EL (cell line): ENCODE measurements at regions not wholly inside any gene's neighbourhood (a gene's known extent, or its start where the extent isn't known, plus 50 kb on each side); places are given as distances from the start of the nearest gene placed in this dataset.
A peak's percentile ranks its signal among the peaks of the same experiment; 100 is the strongest.
"Not testable (repeated sequence)": the region's sequence is repeated elsewhere in the genome, so short reads cannot be mapped to it uniquely, and the experiment has no call there.

Experiments
- DNase-seq: peaks from one replicate; pipeline ENCODE4 v3.0.0-alpha.2; 2016

DNA sequence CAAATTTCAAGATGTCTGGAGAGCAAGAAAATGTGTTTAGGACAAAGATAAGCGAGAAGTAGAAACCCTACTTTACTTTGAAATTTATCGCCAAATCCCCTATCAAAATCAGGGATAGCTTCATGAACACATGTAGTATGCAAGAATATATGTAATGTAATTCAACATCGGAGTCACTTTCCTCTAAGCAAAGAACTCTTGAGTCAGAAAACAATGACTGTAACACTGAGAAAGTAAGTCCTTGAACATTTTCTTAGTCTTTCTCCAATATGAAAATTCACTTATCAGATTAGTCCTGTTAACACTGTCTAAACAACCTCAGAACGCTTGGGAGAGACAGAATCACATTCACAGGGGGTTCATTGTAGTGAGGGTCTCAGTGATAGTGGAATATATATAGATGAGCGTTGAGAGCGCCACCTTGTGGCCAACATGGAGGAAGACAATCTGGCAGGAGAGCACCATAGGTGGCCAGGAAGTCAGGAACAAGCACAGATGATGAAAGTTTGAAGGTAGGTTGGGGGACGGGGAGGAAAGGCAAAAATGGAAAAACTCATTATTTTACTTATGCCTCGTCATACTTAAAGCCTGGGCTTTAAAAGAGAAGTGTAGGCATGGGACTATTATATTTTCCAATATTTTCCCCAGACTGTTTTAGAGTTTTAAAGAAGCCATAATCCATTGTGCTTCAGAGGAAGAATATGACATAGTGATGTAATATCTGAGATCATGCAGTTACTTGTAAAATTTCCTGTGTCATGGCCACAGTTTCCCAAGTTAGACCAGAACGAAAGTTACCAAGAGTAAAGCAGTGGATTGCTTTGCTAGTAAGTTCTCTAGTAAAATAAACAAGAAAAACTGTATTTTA, 115.5 kb upstream of the GNAI1 start:
- DNase-seq, result peak; percentile 68

DNA sequence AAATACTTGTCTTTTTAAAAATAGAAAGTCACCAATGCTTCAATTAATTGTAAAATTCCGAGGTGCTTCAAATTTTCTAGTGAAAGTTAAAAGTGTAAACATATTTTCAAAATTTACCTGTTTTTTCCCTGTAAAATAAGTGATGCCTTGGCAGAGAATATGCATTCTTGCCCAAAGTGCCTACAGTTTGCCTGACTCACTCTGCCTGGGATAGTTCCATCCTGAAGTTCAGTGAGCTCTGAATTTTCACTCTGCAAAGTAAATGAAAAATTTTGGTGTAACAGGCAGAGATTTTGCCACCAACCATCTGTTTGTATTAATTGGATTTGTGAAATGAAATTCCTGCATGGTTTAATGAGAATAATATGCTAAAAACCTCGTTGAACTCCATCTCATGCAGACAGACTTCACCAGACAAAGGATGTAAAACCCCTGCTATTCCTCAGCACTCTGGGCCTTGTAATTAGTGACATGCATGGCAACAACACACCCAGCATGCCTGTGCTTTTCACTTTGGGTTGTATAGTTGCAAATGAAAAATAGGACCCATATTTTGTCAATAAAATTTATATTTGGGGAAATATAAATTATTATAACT, 117.4 kb upstream of the GNAI1 start:
- peak; percentile 8 for DNase-seq

DNA sequence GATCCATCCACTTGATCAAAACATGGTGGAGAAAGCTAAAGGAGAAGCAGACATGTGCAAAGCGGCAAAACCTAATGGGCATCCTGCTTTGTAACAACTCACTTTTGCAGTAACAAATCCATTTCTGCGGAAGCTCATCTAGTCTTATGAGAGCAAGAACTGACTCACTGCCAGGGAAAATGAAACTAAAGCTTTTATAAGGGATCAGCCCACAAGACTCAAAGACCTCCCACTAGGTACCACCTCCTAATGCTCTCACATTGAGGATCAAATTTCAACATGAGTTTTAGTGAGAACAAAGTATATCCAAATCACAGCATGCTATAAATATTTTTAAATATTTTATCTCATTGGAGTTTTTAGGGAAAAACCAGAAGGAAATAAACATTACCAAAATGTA, 120.1 kb upstream of the GNAI1 start:
- DNase-seq, result peak; percentile 72

DNA sequence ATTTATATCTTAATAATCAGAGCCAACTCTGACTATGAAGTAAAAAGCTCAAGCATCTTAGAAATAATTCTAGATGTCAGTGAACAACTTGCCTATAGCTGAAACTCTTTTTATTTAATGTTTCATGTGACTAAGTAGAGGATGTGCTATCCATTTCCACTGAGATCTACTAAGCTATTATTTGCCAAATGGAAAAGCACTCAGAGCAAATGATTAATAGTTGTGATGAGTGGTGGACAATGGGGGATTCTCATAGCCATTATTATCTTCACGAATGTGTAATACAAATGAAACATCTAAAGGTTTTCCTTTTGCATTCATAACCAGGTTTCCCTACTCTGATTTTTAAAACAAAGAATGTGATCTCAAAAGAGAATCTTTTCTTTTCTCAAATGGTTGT, 126.6 kb upstream of the GNAI1 start:
- no peak for DNase-seq

DNA sequence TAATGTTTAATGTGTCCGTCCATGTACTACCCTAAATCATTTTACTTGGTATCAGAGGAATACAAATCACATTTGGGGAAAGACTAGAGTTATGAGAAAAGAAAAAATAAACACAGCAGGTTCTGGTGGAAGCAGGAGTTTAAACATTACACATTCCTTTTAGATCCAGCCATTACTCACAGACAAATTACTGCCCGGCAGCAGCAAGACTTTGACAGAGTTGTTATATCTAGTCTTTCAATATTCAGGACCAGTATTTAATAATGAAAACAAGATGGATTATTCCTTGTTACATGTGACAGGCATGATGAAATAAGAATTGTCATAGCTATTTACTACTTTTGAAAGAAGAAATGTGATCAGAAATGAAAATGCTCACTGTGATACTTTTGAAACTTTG, 131.8 kb upstream of the GNAI1 start:
- DNase-seq, result peak; percentile 24

DNA sequence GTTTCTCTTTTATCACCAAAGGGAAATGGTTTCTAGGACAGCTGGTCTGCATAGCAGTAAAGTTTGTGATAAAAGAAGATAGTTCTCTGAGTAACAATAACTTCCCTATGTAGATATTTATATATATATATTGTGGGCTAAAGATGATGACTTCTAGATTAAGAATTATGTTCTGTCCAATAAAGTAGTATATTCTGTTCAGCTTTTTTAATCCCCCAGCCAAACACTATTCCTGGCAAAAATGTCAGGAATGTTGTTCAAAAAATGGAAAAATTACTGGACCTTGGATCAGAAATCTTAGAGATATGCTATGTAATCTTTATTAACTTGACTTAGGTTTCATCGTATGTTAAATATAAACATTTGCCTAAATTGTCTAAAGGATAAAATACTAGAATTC, 136.3 kb upstream of the GNAI1 start:
- peak; percentile 25 for DNase-seq

DNA sequence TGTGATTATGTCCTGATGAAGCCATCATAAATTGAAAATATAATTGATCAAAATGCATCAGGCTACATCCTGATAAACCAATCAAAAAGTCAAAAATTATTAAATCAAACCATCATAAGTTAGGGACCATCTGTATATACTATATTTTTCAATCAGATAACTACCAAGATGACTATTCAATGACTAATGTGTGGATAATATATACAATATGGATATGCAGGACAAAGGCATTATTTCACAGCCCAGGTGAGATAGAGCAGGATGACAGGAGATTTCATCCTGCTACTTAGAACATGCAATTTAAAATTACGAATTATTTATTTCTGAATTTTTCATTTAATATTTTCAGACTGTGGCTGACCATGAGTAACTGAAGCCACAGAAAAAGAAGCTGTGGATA, 137.3 kb upstream of the GNAI1 start:
- no peak for DNase-seq

DNA sequence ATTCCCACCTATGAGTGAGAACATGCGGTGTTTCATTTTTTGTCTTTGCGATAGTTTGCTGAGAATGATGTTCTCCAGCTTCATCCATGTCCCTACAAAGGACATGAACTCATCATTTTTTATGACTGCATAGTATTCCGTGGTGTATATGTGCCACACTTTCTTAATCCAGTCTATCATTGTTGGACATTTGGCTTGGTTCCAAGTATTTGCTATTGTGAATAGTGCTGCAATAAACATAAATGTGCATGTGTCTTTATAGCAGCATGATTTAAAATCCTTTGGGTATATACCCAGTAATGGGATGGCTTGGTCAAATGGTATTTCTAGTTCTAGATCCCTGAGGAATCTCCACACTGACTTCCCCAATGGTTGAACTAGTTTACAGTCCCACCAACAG, 138.9 kb upstream of the GNAI1 start:
- not testable (repeated sequence) for DNase-seq

DNA sequence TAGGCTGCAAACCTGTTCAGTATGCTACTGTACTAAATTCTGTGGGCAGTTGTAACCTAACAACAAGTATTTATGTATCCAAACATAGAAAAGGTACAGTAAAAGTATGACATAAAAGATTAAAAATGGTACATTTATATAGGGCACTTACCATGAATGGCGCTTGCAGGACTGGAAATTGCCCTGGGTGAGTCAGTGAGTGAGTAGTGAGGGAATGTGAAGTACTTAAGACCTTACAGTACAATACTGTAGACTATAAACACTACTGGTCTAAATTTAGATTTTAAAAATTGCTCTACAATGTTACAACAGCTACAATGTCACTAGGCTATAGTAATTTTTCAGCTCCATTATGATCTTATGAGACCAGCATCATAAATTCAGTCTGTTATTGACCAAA, 146.0 kb upstream of the GNAI1 start:
- DNase-seq, result peak; percentile 56

DNA sequence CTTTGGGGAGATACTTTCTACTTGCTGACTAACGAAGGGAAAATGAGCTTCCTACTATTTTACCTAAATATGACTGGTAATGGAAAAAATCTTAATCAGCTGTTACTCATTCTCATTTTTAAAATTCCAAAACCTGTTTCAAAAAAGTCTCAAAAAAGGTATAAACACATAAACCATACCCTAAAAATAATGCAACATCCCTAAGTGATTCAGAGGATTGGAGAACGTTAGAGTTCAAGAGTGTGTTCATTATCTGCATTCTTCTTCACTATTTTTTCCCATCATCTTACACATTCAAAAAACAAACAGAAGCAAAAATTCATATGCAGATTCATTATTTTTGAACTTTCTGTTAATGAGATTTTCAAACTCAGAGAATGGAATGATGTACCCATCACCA, 150.4 kb upstream of the GNAI1 start:
- peak; percentile 78 for DNase-seq

DNA sequence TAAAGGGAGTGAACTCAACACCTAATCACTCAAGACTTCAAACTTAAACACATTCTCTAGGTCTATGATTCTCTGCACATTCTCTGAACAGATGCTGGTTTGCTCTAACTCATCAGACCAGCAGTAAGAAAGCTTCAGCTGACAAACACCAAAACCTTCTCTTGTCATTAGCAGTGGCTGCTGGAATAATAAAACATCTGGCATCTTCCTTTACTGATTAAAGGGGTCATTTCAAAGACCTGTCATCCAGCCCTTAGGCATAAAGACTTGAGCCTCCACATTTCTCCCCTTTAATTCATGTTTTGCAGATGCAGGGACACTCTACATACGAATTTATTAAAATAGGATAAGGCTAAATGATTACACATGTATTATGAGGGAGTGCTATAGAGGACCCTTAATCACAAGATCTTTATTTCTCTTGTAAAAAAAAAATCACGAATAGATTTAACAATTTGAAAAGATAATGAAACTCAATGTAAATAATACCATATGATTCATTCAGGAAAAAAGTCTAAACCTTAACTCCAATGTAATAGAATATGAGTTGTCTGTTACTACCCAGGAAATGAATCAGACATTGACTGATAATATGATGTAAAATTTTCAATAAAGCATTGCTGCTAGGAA, 152.4 kb upstream of the GNAI1 start:
- DNase-seq, result peak; percentile 73

DNA sequence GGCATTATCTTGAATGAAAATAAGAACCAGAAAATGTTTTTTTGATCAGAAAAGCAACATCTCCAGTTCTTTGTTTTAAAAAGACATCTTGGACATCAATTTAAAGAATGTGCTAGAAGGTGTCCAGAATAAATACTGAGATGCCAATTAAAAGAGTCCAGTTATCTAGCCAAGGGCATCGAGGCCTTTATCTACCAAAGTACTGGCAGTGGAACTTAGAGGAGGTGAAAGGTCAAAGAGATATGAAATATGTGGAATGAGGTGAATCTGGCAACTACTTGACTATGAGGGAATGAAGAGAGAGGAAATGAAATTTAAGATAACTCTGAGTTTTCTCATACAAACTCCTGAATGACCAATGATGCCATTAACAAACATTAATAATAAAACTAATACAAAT, 154.3 kb upstream of the GNAI1 start:
- DNase-seq, result no peak

DNA sequence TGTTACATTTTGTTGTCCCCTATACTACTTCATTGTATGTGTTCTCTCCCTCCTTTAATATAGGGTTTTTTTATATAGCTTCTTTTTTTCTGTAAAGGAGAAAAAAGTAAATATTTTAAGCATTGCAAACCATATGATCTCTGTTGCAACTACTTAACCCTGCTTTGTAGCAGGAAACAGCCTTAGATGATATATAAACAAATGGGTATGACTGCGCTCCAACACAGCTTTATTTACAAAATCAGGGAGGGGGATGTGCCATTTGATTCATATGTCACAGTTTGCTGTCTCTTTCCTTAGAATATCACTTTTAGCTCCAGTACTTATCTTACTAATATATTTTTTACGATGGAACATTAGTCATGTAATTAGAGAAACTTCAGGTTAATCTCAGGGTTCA, 155.2 kb upstream of the GNAI1 start:
- DNase-seq, result peak; percentile 62

DNA sequence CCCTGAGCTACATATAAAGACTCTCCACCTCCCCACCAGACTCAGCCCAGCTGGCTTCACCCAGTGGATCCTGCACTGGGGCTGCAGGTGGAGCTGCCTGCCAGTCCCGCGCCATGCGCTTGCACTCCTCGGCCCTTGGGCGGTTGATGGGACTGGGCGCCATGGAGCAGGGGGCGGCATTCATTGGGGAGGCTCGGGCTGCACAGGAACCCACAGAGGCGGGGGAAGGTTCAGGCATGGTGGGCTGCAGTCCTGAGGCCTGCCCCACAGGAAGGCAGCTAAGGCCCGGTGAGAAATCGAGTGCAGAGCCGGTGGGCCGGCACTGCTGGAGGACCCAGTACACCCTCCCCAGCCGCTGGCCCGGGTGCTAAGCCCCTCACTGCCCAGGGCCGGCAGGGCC, 157.2 kb upstream of the GNAI1 start:
- no peak for DNase-seq

DNA sequence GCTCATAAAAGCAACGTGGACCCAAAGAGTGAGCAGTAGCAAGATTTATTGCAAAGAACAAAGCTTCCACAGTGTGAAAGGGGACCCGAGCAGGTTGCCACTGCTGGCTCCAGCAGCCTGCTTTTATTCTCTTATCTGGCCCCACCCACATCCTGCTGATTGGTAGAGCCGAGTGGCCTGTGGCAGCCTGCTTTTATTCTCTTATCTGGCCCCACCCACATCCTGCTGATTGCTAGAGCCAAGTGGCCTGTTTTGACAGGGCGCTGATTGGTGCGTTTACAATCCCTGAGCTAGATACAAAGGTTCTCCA, 158.0 kb upstream of the GNAI1 start:
- DNase-seq, result not testable (repeated sequence)

DNA sequence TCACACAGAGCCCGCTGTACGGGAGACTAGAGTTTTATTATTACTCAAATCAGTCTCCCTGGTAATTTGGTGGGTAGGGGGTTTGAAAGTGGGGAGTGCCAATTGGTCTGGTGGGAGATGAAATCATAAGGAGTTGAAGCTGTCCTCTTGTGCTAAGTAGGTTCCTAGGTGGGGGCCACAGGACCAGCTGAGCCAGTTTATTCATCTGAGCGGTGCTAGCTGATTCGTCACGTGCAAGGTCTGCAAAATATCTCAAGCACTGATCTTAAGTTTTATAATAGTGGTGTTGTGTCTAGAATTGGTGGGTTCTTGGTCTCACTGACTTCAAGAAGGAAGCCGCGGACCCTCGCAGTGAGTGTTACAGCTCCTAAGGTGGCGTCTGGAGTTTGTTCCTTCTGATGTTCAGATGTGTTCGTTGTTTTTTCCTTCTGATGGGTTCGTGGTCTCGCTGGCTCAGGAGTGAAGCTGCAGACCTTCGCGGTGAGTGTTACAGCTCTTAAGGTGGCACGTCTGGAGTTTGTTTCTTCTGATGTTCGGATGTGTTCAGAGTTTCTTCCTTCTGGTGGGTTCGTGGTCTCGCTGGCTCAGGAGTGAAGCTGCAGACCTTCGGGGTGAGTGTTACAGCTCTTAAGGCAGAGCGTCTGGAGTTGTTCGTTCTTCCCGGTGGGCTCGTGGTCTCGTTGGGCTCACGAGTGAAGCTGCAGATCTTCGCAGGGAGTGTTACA, 158.5 kb upstream of the GNAI1 start:
- DNase-seq, result not testable (repeated sequence)

DNA sequence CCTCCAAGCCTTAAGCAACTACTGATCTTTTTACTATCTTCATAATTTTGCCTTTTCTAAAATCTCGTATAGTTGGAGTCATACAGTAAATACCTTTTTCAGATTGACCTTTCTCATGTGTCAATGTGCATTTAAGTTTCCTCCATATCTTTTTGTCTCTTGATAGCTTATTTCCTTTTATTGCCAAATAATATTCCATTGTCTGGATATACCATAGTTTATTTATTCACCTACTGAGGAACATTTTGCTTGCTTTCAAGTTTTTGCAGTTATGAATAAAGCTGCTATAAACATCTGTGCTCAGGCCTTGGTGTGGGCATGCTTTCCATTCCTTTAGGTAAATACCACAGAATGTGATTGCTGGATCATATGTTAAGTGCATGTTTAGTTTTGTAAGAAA, 161.2 kb upstream of the GNAI1 start:
- no peak for DNase-seq

DNA sequence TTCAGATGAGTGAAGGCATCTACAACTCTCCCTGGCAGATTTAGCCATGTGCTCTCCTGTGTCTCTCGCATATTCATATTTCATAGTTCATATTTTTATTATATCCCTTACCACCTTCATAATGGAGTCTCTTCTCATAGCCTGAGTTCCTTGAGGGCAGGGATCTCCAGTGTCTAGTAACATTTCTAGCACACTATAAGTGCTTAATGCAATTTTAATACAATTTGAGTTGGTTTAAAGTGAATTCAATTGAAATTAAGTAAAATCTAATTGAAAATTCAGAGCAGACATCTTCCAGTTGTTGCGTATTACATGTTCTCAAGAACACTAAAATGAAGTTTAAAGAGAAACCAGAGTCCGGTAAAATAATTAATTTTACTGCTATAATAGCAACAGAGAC, 163.6 kb upstream of the GNAI1 start:
- no peak for DNase-seq

DNA sequence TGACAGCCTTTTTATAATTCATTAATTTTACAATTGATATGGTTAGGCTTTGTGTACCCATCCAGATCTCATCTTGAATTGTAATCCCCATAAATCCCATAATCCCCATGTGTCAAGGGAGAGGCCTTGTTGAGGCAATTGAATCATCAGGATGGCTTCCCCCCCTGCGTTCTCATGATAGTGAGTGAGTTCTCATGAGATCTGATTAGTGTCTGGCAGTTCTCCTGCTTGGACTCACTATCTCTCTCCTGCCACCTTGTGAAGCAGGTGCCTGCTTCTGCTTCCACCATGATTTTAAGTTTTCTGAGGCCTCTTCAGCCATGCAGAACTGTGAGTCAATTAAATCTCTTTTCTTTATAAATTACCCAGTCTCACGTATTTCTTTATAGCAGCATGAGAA, 165.7 kb upstream of the GNAI1 start:
- DNase-seq, result no peak

DNA sequence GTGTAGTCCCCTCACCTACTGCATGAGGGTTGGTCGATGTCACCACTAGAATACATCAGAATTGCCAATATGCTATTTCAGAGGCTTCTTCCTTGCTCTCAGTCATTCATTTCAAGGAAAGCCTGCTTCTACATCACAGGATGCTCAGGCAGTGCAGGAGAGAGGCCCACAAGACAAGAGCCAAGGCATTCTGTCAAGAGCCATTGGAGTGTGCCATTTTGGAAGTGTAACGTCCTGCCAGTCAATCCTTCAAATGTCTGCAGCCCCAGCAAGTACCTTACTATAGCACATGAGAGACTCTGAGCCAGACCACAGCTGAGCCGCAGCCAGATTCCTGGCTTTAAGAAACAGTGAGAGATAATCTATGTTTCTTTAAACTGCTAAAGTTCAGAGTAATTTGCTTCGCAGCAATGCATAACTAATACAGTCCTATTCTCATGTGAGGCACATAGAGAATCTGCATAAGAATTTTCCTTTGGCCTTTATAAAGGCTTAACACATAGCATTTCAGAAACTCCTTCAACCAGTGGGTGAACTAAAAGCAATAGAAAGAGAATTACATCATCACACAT, 166.5 kb upstream of the GNAI1 start:
- no peak for DNase-seq

DNA sequence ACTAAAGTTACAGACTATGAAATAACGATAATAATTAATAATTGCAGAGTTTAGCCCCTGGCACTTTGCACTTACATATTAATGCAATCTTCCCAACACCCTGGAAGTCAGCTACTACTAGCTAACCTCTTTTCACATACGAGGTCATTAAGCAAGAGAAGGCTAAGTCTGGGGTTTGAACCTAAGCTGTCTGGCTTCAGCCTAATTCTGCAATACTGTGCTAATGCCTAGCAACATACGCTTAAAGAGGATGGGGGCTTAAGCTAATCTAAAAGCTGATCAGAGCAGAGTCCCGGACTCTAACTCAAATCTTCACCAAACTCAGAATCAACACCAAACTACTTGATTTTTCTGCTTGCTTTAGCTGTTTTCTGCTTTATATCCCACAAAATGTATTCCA, 168.7 kb upstream of the GNAI1 start:
- no peak for DNase-seq

DNA sequence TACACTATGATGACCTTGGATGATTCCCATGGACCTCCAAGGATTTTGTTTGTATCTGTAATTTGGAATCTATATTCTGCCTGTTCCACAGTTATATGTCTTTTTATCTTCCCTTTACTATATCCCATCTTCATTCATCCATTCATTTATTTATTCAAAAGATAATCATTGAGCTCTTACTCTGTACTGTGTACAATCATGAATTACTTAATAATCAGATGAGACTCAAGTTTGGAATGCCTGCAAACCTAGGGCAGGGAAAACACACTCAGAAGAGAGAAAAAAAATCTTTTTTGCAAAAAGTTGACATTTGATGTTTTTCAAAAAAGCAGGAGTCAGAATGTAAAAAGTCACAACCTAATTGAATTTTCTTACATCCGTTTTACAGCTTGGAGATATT, 170.2 kb upstream of the GNAI1 start:
- DNase-seq, result no peak

DNA sequence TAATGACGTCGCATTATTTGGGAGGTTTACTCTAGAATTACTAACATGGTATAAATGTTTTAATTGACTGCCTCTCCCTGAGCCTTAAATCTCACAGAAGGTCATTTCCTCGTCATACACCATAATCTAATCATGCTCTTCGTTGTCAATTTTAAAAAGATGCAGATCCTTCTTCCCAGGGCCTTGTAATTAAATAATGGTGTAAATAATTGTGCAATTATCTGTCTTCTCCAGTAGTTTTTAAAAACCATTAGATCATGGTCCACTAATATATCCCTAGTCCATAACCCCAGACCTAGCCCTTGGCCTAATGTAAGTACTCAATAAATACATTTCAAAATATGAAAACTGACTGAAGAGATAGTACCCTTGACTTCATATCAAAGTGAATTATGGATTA, 181.5 kb upstream of the GNAI1 start:
- no peak for DNase-seq
